A549 (cell line): ENCODE measurements at regions not wholly inside any gene's neighbourhood (a gene's known extent, or its start where the extent isn't known, plus 50 kb on each side); places are given as distances from the start of the nearest gene placed in this dataset.

Experiments used
- ATAC-seq, 2 experiments: fragments of 200-7000 bp in 1 of 2; fragments of >200 bp in 1 of 2; cut with Nextera tagmentation in 1 of 2; cut with Tn5 transposase in 1 of 2; 3 replicates each; pipeline versions ENCODE4 v1.8.0 to v1.9.1; 2018 to 2020; ENCODE audit warnings: mild to moderate bottlenecking in 1 of 2, moderate library complexity in 1 of 2
- CTCF ChIA-PET: fragments of 300-600 bp; sonication (Branson Sonifier 250); formaldehyde crosslinking; extraction: SDS; loops from one replicate; lab custom pipeline; 2021; ENCODE audit warnings: antibody characterized with exemption, inconsistent platforms; lab: Yijun Ruan, JAX
- POLR2A ChIA-PET: fragments of 350-600 bp; formaldehyde crosslinking; extraction: SDS; loops from one replicate; lab custom pipeline; 2021; ENCODE audit warnings: antibody characterized with exemption, inconsistent platforms; lab: Yijun Ruan, JAX
- DNase-seq, 2 experiments: peaks; one replicate each; pipeline versions ENCODE4 v3.0.0 to v3.0.0-alpha.2; 2011 to 2016; ENCODE audit warnings: low read depth in 1 of 2, low spot score in 1 of 2
- FAIRE-seq: peaks from 2 replicates; lab custom pipeline; 2011; peaks lifted over from hg19 to GRCh38; lab: Jason Lieb, UNC
- H3K27ac ChIP-seq, 2 experiments: fragments of >200 bp; sonication (Bioruptor Twin); formaldehyde crosslinking; 3 replicates each; pipeline ENCODE4 v1.5.1; 2016 to 2017
- H3K4me1 ChIP-seq: fragments of >200 bp; sonication (Bioruptor Twin); formaldehyde crosslinking; 3 replicates; pipeline ENCODE4 v1.6.1; 2016
- H3K4me2 ChIP-seq: fragments of >200 bp; sonication (Bioruptor Twin); formaldehyde crosslinking; 3 replicates; pipeline ENCODE4 v1.6.1; 2016
- H3K4me3 ChIP-seq: fragments of >200 bp; sonication (Bioruptor Twin); formaldehyde crosslinking; 3 replicates; pipeline ENCODE4 v1.5.1; 2016
- H3K9me3 ChIP-seq: fragments of >200 bp; sonication (Bioruptor Twin); formaldehyde crosslinking; 3 replicates; pipeline ENCODE4 v1.6.1; 2016
- BHLHE40 ChIP-seq: IDR thresholded peaks from 2 replicates; pipeline ENCODE4 v1.6.1; 2012; ENCODE audit warnings: low read depth, low read length, inconsistent platforms
- CHD2 ChIP-seq: fragments of 150-350 bp; IDR thresholded peaks from 2 replicates; pipeline ENCODE4 v1.6.1; 2014; ENCODE audit warnings: low read length; ENCODE audit not compliant: partially characterized antibody
- CHD4 ChIP-seq: fragments of 200-600 bp; sonication (generic); IDR thresholded peaks from 2 replicates; pipeline ENCODE4 v1.6.1; 2016; ENCODE audit warnings: antibody characterized with exemption, mild to moderate bottlenecking, borderline replicate concordance
- EHMT2 ChIP-seq: fragments of 200-600 bp; sonication (generic); IDR thresholded peaks from 2 replicates; pipeline ENCODE4 v1.6.1; 2016; ENCODE audit warnings: antibody characterized with exemption, low read depth, mild to moderate bottlenecking, moderate library complexity
- FOSB ChIP-seq: fragments of 250-450 bp; sonication (Bioruptor Pico); IDR thresholded peaks from 2 replicates; pipeline ENCODE4 v1.5.0; 2020; ENCODE audit warnings: mild to moderate bottlenecking, moderate library complexity
- FOSL2 ChIP-seq, 2 experiments: fragments of 450-650 bp in 1 of 2; fragments of >200 bp in 1 of 2; sonication (Bioruptor Twin) in 1 of 2; formaldehyde crosslinking; IDR thresholded peaks; 2 replicates each; pipeline versions ENCODE4 v1.5.0 to v1.6.1; 2016 to 2020; ENCODE audit warnings: mild to moderate bottlenecking in 1 of 2, moderate library complexity in 1 of 2
- HDAC2 ChIP-seq: fragments of 200-600 bp; sonication (generic); IDR thresholded peaks from 2 replicates; pipeline ENCODE4 v1.6.1; 2016
- HEYL ChIP-seq: fragments of 250-450 bp; sonication (Bioruptor Pico); IDR thresholded peaks from 2 replicates; pipeline ENCODE4 v1.8.0; 2021; ENCODE audit warnings: mild to moderate bottlenecking, moderate library complexity
- KDM5A ChIP-seq: fragments of 200-600 bp; sonication (generic); IDR thresholded peaks from 2 replicates; pipeline ENCODE4 v1.6.1; 2016; ENCODE audit warnings: antibody characterized with exemption, mild to moderate bottlenecking
- MAZ ChIP-seq: fragments of 150-350 bp; IDR thresholded peaks from 2 replicates; pipeline ENCODE4 v1.6.1; 2014; ENCODE audit warnings: antibody characterized with exemption, low read depth, low read length, borderline replicate concordance
- PHF8 ChIP-seq: fragments of 200-600 bp; sonication (generic); IDR thresholded peaks from 2 replicates; pipeline ENCODE4 v1.6.1; 2016; ENCODE audit warnings: low read depth, mild to moderate bottlenecking, antibody characterized with exemption, moderate library complexity, borderline replicate concordance
- RFX5 ChIP-seq: fragments of 450-650 bp; IDR thresholded peaks from 2 replicates; pipeline ENCODE4 v1.7.1; 2014; ENCODE audit warnings: antibody characterized with exemption, mild to moderate bottlenecking, moderate library complexity
- SMC3 ChIP-seq: fragments of >200 bp; sonication (Bioruptor Twin); formaldehyde crosslinking; IDR thresholded peaks from 3 replicates; pipeline ENCODE4 v1.6.1; 2018; ENCODE audit warnings: inconsistent platforms
- SREBF2 ChIP-seq: fragments of 450-650 bp; IDR thresholded peaks from 2 replicates; pipeline ENCODE4 v1.6.1; 2014; ENCODE audit warnings: mild to moderate bottlenecking, moderate library complexity
- TP53 ChIP-seq: fragments of 250-450 bp; sonication (Bioruptor Pico); IDR thresholded peaks from 2 replicates; pipeline ENCODE4 v1.5.0; 2021; ENCODE audit warnings: mild to moderate bottlenecking, moderate library complexity
- ZNF302 ChIP-seq: fragments of 250-450 bp; sonication (Bioruptor Pico); IDR thresholded peaks from 2 replicates; pipeline ENCODE4 v1.9.0; 2021; ENCODE audit warnings: inconsistent platforms, mild to moderate bottlenecking, moderate library complexity
- WGBS: methylation state at CpG from one replicate; pipeline ENCODE4 v1.1.6; 2017; ENCODE audit errors: missing lambda C conversion rate; 5-methylcytosine and 5-hydroxymethylcytosine counted together
- TF ChIP-seq, protein P1 (sequence below): fragments of 250-450 bp; sonication (Bioruptor Pico); IDR thresholded peaks from 2 replicates; pipeline ENCODE4 v1.5.0; 2020; ENCODE audit warnings: low read depth, mild to moderate bottlenecking, moderate library complexity
- TF ChIP-seq, protein P2 (sequence below): IDR thresholded peaks from 2 replicates; pipeline ENCODE4 v1.6.1; 2012
- TF ChIP-seq, protein P3 (sequence below): fragments of 250-450 bp; sonication (Bioruptor Pico); IDR thresholded peaks from 2 replicates; pipeline ENCODE4 v1.5.0; 2021; ENCODE audit warnings: mild to moderate bottlenecking, moderate library complexity, borderline replicate concordance
- TF ChIP-seq, protein P4 (sequence below): fragments of >200 bp; sonication (Bioruptor Twin); formaldehyde crosslinking; IDR thresholded peaks from 2 replicates; pipeline ENCODE4 v1.6.1; 2016
- TF ChIP-seq, protein P5 (sequence below): IDR thresholded peaks from 2 replicates; pipeline ENCODE4 v1.6.1; 2012
- TF ChIP-seq, protein P6 (sequence below): fragments of >200 bp; sonication (Bioruptor Twin); formaldehyde crosslinking; IDR thresholded peaks from 3 replicates; pipeline ENCODE4 v1.6.1; 2016
- TF ChIP-seq, protein P7 (sequence below): fragments of 200-600 bp; sonication (generic); IDR thresholded peaks from 2 replicates; pipeline ENCODE4 v1.6.1; 2016; ENCODE audit warnings: antibody characterized with exemption, mild to moderate bottlenecking, moderate library complexity
- TF ChIP-seq, protein P8 (sequence below): fragments of >200 bp; sonication (Bioruptor Twin); formaldehyde crosslinking; IDR thresholded peaks from 3 replicates; pipeline ENCODE4 v1.5.1; 2016

DNA sequence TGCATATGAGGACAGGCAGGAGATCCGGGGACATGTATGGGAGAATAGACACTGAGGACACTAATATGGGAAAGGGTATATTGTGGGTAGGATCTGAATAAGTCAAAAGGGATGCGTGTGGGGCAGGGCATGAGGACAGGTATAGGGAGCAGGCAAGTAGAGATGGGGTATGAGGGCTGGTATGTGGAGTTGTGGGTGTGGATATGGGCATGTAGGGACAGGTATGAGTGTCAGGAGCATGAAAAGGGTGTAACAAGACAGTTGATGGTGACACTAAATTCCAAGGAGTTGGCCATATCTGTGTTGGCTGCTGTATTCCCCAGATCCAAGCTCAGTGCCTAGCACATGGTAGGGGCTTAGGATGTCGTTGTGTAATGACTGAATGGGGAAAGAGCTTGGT lies 84.4 kb upstream of the PAX2 start:
- Histone ChIP-seq H3K9me3 (no peaks in the 10 kb centered on the region), H3K4me1 (peaks cover 3% of the 10 kb centered on the region; the same call in 1 of the 3 replicates), H3K4me3 (no peak overlapping the region), H3K4me2 (no peak overlapping the region), H3K27ac (no peak overlapping the region)
- ATAC-seq (no peak), DNase-seq (no peak), FAIRE-seq (no peak)
- no peak for TF ChIP-seq FOSB (CRISPR knock-in tag)
- TF ChIP-seq FOSL2 (IDR thresholded peaks at IDR 0.05): no peak
- no peak for TF ChIP-seq FOSL2 (CRISPR knock-in tag; IDR thresholded peaks at IDR 0.05)
- TF ChIP-seq, protein P1, sequence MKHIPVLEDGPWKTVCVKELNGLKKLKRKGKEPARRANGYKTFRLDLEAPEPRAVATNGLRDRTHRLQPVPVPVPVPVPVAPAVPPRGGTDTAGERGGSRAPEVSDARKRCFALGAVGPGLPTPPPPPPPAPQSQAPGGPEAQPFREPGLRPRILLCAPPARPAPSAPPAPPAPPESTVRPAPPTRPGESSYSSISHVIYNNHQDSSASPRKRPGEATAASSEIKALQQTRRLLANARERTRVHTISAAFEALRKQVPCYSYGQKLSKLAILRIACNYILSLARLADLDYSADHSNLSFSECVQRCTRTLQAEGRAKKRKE (CRISPR knock-in tag): no peak
- no peak for TF ChIP-seq HEYL (CRISPR knock-in tag)
- TF ChIP-seq, protein P2, sequence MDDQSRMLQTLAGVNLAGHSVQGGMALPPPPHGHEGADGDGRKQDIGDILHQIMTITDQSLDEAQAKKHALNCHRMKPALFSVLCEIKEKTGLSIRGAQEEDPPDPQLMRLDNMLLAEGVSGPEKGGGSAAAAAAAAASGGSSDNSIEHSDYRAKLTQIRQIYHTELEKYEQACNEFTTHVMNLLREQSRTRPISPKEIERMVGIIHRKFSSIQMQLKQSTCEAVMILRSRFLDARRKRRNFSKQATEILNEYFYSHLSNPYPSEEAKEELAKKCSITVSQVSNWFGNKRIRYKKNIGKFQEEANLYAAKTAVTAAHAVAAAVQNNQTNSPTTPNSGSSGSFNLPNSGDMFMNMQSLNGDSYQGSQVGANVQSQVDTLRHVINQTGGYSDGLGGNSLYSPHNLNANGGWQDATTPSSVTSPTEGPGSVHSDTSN: no peak
- no peak for TF ChIP-seq RFX5
- no peak for TF ChIP-seq BHLHE40
- TF ChIP-seq, protein P3, sequence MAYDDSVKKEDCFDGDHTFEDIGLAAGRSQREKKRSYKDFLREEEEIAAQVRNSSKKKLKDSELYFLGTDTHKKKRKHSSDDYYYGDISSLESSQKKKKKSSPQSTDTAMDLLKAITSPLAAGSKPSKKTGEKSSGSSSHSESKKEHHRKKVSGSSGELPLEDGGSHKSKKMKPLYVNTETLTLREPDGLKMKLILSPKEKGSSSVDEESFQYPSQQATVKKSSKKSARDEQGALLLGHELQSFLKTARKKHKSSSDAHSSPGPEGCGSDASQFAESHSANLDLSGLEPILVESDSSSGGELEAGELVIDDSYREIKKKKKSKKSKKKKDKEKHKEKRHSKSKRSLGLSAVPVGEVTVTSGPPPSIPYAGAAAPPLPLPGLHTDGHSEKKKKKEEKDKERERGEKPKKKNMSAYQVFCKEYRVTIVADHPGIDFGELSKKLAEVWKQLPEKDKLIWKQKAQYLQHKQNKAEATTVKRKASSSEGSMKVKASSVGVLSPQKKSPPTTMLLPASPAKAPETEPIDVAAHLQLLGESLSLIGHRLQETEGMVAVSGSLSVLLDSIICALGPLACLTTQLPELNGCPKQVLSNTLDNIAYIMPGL (CRISPR knock-in tag): no peak
- no peak for TF ChIP-seq PHF8
- TF ChIP-seq SMC3: no peak
- TF ChIP-seq, protein P4, sequence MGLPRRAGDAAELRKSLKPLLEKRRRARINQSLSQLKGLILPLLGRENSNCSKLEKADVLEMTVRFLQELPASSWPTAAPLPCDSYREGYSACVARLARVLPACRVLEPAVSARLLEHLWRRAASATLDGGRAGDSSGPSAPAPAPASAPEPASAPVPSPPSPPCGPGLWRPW: no peak
- TF ChIP-seq, protein P5, sequence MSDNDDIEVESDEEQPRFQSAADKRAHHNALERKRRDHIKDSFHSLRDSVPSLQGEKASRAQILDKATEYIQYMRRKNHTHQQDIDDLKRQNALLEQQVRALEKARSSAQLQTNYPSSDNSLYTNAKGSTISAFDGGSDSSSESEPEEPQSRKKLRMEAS: no peak
- TF ChIP-seq, protein P6, sequence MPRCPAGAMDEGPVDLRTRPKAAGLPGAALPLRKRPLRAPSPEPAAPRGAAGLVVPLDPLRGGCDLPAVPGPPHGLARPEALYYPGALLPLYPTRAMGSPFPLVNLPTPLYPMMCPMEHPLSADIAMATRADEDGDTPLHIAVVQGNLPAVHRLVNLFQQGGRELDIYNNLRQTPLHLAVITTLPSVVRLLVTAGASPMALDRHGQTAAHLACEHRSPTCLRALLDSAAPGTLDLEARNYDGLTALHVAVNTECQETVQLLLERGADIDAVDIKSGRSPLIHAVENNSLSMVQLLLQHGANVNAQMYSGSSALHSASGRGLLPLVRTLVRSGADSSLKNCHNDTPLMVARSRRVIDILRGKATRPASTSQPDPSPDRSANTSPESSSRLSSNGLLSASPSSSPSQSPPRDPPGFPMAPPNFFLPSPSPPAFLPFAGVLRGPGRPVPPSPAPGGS: no peak
- TF ChIP-seq ZNF302 (CRISPR knock-in tag): no peak
- no peak for TF ChIP-seq KDM5A
- TF ChIP-seq CHD4: no peak
- no peak for TF ChIP-seq MAZ
- TF ChIP-seq EHMT2: no peak
- ChIA-PET CTCF (interaction anchor here (1.1 to 1.6 kb wide), 2 partner anchors 76 to 218 kb away, joined by 3 to 4 read pairs; no protein-coding TSS in a partner anchor), POLR2A (no interaction called here)
- 21% methylated on average over 2 of the region's 3 CpGs for WGBS

DNA sequence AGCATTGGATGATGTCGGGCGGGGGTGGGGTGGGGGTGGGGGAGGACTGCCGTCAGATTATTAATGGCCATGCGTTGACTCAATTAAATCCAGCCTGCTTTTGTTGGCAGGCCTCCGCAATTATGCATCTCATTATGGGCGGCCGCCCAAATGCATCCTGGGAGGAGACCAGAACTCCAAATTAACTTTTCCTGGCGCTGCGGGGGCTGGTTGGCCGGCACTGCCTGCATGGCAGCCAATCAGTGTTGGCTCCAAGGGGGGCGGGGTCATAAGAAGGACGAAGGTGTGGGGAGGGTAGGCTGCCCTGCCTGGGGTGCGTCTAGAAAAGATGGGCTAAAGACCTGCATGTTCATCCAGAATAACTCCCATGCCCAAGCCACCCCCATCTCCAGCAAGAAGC lies 83.9 kb upstream of the PAX2 start:
- DNase-seq: no peak
- no peak overlapping the region for H3K27ac ChIP-seq
- H3K4me1 ChIP-seq: no peaks in the 10 kb centered on the region
- H3K4me3 ChIP-seq: no peak overlapping the region
- no peak for ATAC-seq
- WGBS: 76% methylated on average over 9 of the region's 13 CpGs
- ChIA-PET POLR2A (no interaction called here), CTCF (interaction anchor here (1.1 to 2.0 kb wide), 2 partner anchors 10 to 86 kb away, joined by 3 to 6 read pairs; no protein-coding TSS in a partner anchor)
- no peak overlapping the region for H3K4me2 ChIP-seq
- H3K9me3 ChIP-seq: no peaks in the 10 kb centered on the region
- FAIRE-seq: no peak
- TF ChIP-seq TP53 (CRISPR knock-in tag): no peak
- TF ChIP-seq CHD2: no peak
- TF ChIP-seq, protein P2: no peak
- TF ChIP-seq HDAC2: no peak
- TF ChIP-seq, protein P7, sequence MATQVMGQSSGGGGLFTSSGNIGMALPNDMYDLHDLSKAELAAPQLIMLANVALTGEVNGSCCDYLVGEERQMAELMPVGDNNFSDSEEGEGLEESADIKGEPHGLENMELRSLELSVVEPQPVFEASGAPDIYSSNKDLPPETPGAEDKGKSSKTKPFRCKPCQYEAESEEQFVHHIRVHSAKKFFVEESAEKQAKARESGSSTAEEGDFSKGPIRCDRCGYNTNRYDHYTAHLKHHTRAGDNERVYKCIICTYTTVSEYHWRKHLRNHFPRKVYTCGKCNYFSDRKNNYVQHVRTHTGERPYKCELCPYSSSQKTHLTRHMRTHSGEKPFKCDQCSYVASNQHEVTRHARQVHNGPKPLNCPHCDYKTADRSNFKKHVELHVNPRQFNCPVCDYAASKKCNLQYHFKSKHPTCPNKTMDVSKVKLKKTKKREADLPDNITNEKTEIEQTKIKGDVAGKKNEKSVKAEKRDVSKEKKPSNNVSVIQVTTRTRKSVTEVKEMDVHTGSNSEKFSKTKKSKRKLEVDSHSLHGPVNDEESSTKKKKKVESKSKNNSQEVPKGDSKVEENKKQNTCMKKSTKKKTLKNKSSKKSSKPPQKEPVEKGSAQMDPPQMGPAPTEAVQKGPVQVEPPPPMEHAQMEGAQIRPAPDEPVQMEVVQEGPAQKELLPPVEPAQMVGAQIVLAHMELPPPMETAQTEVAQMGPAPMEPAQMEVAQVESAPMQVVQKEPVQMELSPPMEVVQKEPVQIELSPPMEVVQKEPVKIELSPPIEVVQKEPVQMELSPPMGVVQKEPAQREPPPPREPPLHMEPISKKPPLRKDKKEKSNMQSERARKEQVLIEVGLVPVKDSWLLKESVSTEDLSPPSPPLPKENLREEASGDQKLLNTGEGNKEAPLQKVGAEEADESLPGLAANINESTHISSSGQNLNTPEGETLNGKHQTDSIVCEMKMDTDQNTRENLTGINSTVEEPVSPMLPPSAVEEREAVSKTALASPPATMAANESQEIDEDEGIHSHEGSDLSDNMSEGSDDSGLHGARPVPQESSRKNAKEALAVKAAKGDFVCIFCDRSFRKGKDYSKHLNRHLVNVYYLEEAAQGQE: no peak
- no peak for TF ChIP-seq FOSB (CRISPR knock-in tag)
- TF ChIP-seq SREBF2: no peak
- TF ChIP-seq, protein P8, sequence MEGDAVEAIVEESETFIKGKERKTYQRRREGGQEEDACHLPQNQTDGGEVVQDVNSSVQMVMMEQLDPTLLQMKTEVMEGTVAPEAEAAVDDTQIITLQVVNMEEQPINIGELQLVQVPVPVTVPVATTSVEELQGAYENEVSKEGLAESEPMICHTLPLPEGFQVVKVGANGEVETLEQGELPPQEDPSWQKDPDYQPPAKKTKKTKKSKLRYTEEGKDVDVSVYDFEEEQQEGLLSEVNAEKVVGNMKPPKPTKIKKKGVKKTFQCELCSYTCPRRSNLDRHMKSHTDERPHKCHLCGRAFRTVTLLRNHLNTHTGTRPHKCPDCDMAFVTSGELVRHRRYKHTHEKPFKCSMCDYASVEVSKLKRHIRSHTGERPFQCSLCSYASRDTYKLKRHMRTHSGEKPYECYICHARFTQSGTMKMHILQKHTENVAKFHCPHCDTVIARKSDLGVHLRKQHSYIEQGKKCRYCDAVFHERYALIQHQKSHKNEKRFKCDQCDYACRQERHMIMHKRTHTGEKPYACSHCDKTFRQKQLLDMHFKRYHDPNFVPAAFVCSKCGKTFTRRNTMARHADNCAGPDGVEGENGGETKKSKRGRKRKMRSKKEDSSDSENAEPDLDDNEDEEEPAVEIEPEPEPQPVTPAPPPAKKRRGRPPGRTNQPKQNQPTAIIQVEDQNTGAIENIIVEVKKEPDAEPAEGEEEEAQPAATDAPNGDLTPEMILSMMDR: no peak
- TF ChIP-seq, protein P5: no peak
